Gastroesophageal sphincter (tissue), 3 donors: ENCODE measurements at regions not wholly inside any gene's neighbourhood (a gene's known extent, or its start where the extent isn't known, plus 50 kb on each side); places are given as distances from the start of the nearest gene placed in this dataset.

Source experiments
- CTCF ChIP-seq, 4 experiments: fragments of 200-600 bp in 2 of 4; fragments of 450-650 bp in 2 of 4; sonication (generic) in 1 of 4; IDR thresholded peaks; one replicate each; pipeline ENCODE4 v1.5.1; 2017 to 2019; ENCODE audit warnings: antibody characterized with exemption in 4 of 4, mild to moderate bottlenecking in 2 of 4, moderate library complexity in 2 of 4
- EP300 ChIP-seq: sonication (generic); formaldehyde crosslinking; IDR thresholded peaks from one replicate; pipeline ENCODE4 v1.6.1; 2017; ENCODE audit warnings: antibody characterized with exemption, mild to moderate bottlenecking
- POLR2A ChIP-seq, 2 donors: fragments of 450-650 bp; IDR thresholded peaks; one replicate each; pipeline ENCODE4 v1.6.1; 2017; ENCODE audit warnings: antibody characterized with exemption in 2 of 2, mild to moderate bottlenecking in 2 of 2, moderate library complexity in 1 of 2
- POLR2AphosphoS5 ChIP-seq: sonication (generic); formaldehyde crosslinking; IDR thresholded peaks from one replicate; pipeline ENCODE4 v1.6.1; 2017; ENCODE audit warnings: antibody characterized with exemption

- TF ChIP-seq CTCF (IDR thresholded peaks at IDR 0.05) (no peak), EP300 (no peak), POLR2AphosphoS5 (no peak), POLR2A (IDR thresholded peaks at IDR 0.05) (no peak)
Measured at GRCh38 chr2:220240641-220241040, 613.2 kb downstream of the SLC4A3 start.
